ENCODE measurements at regions not wholly inside any gene's neighbourhood (a gene's known extent, or its start where the extent isn't known, plus 50 kb on each side); places are given as distances from the start of the nearest gene placed in this dataset.

- TF ChIP-seq EZH2phosphoT487 (IDR thresholded peaks at IDR 0.05; ENCODE audit: borderline replicate concordance) (no peak), REST (IDR thresholded peaks at IDR 0.05; ENCODE audit: low read depth) (no peak), SRF (IDR thresholded peaks at IDR 0.05; ENCODE audit: low read depth) (no peak), SIN3A (IDR thresholded peaks at IDR 0.05; ENCODE audit: low read depth) (no peak), ELF1 (IDR thresholded peaks at IDR 0.05; ENCODE audit: borderline replicate concordance, low read depth) (no peak), POLR2AphosphoS5 (IDR thresholded peaks at IDR 0.05; ENCODE audit: low read depth, low read length) (no peak), CTCF (IDR thresholded peaks at IDR 0.05 in 2 of 3, conservative IDR thresholded peaks at IDR 0.05 in 1 of 3; ENCODE audit: borderline replicate concordance in 1 of 3, insufficient read depth in 1 of 3, low read depth in 2 of 3, low read length in 2 of 3) (no peak), EZH2 (IDR thresholded peaks at IDR 0.05) (no peak), YY1 (IDR thresholded peaks at IDR 0.05; ENCODE audit: extremely low read depth, insufficient replicate concordance, low read depth, low read length) (no peak), TCF7L2 (IDR thresholded peaks at IDR 0.05; ENCODE audit: borderline replicate concordance, extremely low read depth, insufficient read depth, insufficient read length) (no peak)
Measured at GRCh38 chr2:205883965-205884364, 201.7 kb downstream of the NRP2 start.

Measured in HCT116 (cell line).